ENCODE measurements at regions not wholly inside any gene's neighbourhood (a gene's known extent, or its start where the extent isn't known, plus 50 kb on each side); places are given as distances from the start of the nearest gene placed in this dataset.

DNA sequence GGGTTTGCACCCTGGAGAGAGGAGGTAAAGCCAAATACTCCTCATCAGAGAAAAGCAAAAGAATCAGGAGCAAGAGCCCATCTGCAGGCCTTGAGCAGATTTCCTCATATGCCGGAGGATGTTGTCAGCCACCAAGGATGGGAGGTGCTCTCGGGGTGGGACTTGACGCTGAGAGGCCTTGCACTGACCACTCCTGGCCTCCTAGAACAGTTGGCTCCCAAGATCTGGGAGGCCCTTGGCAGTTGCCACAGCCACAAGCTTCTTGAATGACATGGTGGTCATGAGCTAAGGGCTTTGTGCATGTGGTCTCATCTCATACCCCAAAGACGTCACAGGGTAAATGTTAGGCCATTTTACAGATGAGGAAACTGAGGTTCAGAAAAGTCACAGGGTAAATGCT is 75.2 kb upstream of the PMEPA1 start:
- POLR2A ChIA-PET (ENCODE audit: low non-redundant PET) = interaction anchor here (0.5 kb wide), 1 partner anchor 944 kb away, joined by 3 read pairs; no protein-coding TSS in a partner anchor
- DNase-seq (ENCODE audit: low spot score) = no peak
- CTCF ChIA-PET = no interaction called here

GRCh38 chr20:57783956-57784837 is 74.4 kb upstream of the PMEPA1 start:
- TF ChIP-seq, protein P1, sequence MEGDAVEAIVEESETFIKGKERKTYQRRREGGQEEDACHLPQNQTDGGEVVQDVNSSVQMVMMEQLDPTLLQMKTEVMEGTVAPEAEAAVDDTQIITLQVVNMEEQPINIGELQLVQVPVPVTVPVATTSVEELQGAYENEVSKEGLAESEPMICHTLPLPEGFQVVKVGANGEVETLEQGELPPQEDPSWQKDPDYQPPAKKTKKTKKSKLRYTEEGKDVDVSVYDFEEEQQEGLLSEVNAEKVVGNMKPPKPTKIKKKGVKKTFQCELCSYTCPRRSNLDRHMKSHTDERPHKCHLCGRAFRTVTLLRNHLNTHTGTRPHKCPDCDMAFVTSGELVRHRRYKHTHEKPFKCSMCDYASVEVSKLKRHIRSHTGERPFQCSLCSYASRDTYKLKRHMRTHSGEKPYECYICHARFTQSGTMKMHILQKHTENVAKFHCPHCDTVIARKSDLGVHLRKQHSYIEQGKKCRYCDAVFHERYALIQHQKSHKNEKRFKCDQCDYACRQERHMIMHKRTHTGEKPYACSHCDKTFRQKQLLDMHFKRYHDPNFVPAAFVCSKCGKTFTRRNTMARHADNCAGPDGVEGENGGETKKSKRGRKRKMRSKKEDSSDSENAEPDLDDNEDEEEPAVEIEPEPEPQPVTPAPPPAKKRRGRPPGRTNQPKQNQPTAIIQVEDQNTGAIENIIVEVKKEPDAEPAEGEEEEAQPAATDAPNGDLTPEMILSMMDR (conservative IDR thresholded peaks at IDR 0.05; ENCODE audit: low read depth) = no peak
- POLR2A ChIA-PET (ENCODE audit: low non-redundant PET) = no interaction called here
- CTCF ChIA-PET = interaction anchor here (1.2 kb wide), 1 partner anchor 12 kb away, joined by 4 read pairs; no protein-coding TSS in a partner anchor
- H3K27ac ChIP-seq = no peak overlapping the region
- no peak for DNase-seq (ENCODE audit: low spot score)

More for the DNA sequence above, 75.2 kb upstream of the PMEPA1 start:
- TF ChIP-seq, protein P1 (conservative IDR thresholded peaks at IDR 0.05; ENCODE audit: low read depth) = no peak
- no peak overlapping the region for H3K27ac ChIP-seq

DNA sequence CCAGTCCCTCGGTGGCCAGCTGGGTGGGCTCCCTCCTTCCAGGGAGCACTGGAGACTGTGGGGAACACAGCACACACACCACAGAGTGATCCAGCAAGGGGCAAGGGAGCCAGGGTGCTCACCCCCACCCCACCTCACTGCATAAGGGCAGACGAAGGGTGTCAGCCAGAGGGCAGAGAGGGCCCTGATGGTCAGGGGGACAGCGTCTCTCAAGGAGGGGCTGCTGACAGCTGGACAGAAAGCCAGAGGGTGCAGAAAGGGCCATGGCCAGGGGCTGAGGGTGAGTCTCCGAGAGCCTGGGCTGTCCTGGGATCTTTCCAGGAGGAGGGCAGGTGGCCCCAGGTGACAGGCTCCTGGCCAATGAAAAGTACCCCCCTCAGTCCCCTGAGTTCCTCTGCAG is 73.4 kb upstream of the PMEPA1 start:
- DNase-seq (ENCODE audit: low spot score) = no peak
- H3K27ac ChIP-seq = no peak overlapping the region
- ChIA-PET CTCF (interaction anchor here (0.6 to 1.2 kb wide), 2 partner anchors 11 to 1417 kb away, joined by 3 to 4 read pairs; no protein-coding TSS in a partner anchor), POLR2A (ENCODE audit: low non-redundant PET) (no interaction called here)
- TF ChIP-seq, protein P1 (conservative IDR thresholded peaks at IDR 0.05; ENCODE audit: low read depth) = no peak

DNA sequence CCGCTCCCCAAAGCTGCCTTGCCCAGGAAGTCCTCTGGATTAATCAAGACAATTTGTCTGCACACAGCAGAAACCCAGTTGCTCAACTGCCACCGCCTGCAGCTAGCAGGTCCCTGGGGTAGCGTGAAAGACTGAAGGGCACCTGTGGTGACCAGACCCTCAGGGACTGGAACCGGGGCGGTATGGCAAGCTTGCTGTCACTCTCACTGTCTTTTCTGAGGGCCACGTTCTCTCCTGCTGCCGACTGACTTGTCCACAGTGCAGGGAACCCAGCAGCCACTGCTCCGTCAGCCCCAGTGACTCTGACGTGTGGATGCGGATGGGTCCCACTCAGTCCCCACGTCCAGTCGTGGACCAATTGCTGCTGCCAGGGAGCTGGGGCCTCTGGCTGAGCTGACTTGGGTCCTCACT is 72.8 kb upstream of the PMEPA1 start:
- no peak for DNase-seq (ENCODE audit: low spot score)
- POLR2A ChIA-PET (ENCODE audit: low non-redundant PET) = no interaction called here
- TF ChIP-seq, protein P1 (conservative IDR thresholded peaks at IDR 0.05; ENCODE audit: low read depth) = no peak
- CTCF ChIA-PET = interaction anchor here (0.6 to 1.2 kb wide), 2 partner anchors 10 to 1417 kb away, joined by 3 to 4 read pairs; no protein-coding TSS in a partner anchor
- H3K27ac ChIP-seq = no peak overlapping the region

- DNase-seq (ENCODE audit: low spot score) = no peak
- ChIA-PET CTCF (interaction anchor here (0.6 kb wide), 2 partner anchors 28 to 1363 kb away, joined by 3 to 5 read pairs; no protein-coding TSS in a partner anchor), POLR2A (ENCODE audit: low non-redundant PET) (no interaction called here)
- no peak overlapping the region for H3K27ac ChIP-seq
- TF ChIP-seq, protein P1 (conservative IDR thresholded peaks at IDR 0.05; ENCODE audit: low read depth) = no peak
Measured at GRCh38 chr20:57781901-57782300, 72.1 kb upstream of the PMEPA1 start.

GRCh38 chr20:57780906-57781305 is 71.1 kb upstream of the PMEPA1 start:
- ChIA-PET CTCF (no interaction called here), POLR2A (ENCODE audit: low non-redundant PET) (interaction anchor here (0.6 kb wide), 1 partner anchor 154 kb away, joined by 4 read pairs; no protein-coding TSS in a partner anchor)
- no peak for DNase-seq (ENCODE audit: low spot score)
- TF ChIP-seq, protein P1 (conservative IDR thresholded peaks at IDR 0.05; ENCODE audit: low read depth) = no peak
- no peak overlapping the region for H3K27ac ChIP-seq

Data from RWPE1 (cell line).